Small intestine (tissue), 7 donors: ENCODE measurements at regions not wholly inside any gene's neighbourhood (a gene's known extent, or its start where the extent isn't known, plus 50 kb on each side); places are given as distances from the start of the nearest gene placed in this dataset.

Experiments
- DNase-seq, 2 donors: peaks; one replicate each; pipeline versions ENCODE4 v3.0.0 to v3.0.0-alpha.2; 2013
- FAIRE-seq: peaks from 2 replicates; lab custom pipeline; 2012; peaks lifted over from hg19 to GRCh38; lab: Jason Lieb, UNC
- H3K27ac ChIP-seq, 3 donors: one replicate each; pipeline ENCODE4 v1.5.1; 2013; ENCODE audit warnings: low read length in 2 of 3, mild to moderate bottlenecking in 2 of 3, control low read depth in 1 of 3, inconsistent platforms in 1 of 3, low read depth in 1 of 3, moderate library complexity in 1 of 3
- H3K27me3 ChIP-seq, 3 donors: one replicate each; pipeline ENCODE4 v1.6.1; 2013; ENCODE audit warnings: low read length in 3 of 3, inconsistent platforms in 1 of 3; ENCODE audit not compliant: control insufficient read depth in 3 of 3, insufficient read depth in 3 of 3
- H3K36me3 ChIP-seq, 3 donors: one replicate each; pipeline ENCODE4 v1.6.1; 2013; ENCODE audit warnings: low read length in 3 of 3, inconsistent platforms in 1 of 3, low read depth in 1 of 3, mild to moderate bottlenecking in 1 of 3, moderate library complexity in 1 of 3; ENCODE audit not compliant: control insufficient read depth in 3 of 3, insufficient read depth in 2 of 3
- H3K4me1 ChIP-seq, 3 donors: one replicate each; pipeline ENCODE4 v1.6.1; 2013; ENCODE audit warnings: low read length in 2 of 3, inconsistent platforms in 1 of 3, low read depth in 1 of 3, mild to moderate bottlenecking in 1 of 3, moderate library complexity in 1 of 3; ENCODE audit not compliant: control insufficient read depth in 3 of 3, insufficient read depth in 2 of 3
- H3K4me3 ChIP-seq, 3 donors: one replicate each; pipeline ENCODE4 v1.5.1; 2013; ENCODE audit warnings: low read length in 3 of 3, control low read depth in 1 of 3, inconsistent platforms in 1 of 3, low read depth in 1 of 3, mild to moderate bottlenecking in 1 of 3, moderate library complexity in 1 of 3
- H3K9me3 ChIP-seq, 2 donors: one replicate each; pipeline ENCODE4 v1.6.1; 2013; ENCODE audit warnings: low read depth in 1 of 2, low read length in 1 of 2; ENCODE audit not compliant: control insufficient read depth in 2 of 2, insufficient read depth in 1 of 2
- WGBS, 3 donors: extraction: QIAGEN DNeasy Blood & Tissue Kit; methylation state at CpG; one replicate each; pipeline ENCODE4 v1.1.7; 2013; 5-methylcytosine and 5-hydroxymethylcytosine counted together
- donor health status: healthy with polysubstance abuse.
- donor health status: control.
- donor health status: control.
- donor health status: Bipolar disorder and iron deficiency.
- donor health status: healthy.

DNA sequence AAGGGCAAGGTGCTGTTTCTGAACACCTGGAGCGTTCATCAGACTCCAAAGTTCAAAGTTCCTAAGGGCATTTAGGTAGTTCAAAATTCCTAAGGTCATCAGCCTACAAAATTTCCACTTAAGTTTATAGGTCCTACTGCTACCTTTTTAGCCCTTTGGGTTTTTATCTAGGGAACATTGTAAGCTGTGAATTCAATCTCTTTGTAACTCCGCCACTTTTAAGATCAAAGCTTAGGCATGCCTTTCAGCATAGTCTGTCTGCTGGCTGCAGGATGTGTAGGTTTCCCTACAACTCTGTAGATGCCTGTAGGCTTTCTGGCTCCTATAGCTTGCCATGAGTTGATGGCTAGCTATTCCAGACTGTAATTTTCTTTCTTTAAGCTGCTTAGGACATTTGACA, 291.6 kb downstream of the MAP2K6 start:
- 50 to 79% (median 59%) methylated on average over 2 of the region's 2 CpGs for WGBS, 3 donors
- no peaks in the 10 kb centered on the region for H3K4me1 ChIP-seq
- no peaks in the 10 kb centered on the region for H3K36me3 ChIP-seq
- no peaks in the 10 kb centered on the region for H3K9me3 ChIP-seq
- DNase-seq (no peak), FAIRE-seq (no peak)
- peaks cover 0 to 3% (median 0%) of the 10 kb centered on the region in 3 donors for H3K27me3 ChIP-seq
- no peak overlapping the region for H3K27ac ChIP-seq
- no peak overlapping the region for H3K4me3 ChIP-seq

DNA sequence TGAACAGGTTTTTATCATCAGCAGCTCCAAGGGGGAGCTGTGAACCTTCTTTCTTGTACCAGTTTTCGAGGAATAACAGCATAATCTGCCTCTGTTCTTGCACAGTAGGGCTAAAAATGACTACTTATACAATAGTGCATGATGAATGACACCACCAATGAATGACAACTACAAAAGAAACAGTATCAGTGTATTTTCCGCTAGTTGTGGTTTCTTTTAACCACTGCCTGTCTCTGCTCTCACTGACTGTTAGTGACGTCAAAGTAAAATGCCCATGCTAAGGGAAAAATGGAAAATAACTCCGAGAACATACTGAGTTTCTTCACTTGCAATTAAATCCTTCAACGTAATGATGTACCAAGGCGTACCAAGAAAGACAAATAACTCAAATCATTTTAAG, 294.9 kb downstream of the MAP2K6 start:
- no peak overlapping the region for H3K4me3 ChIP-seq
- no peak for FAIRE-seq

DNA sequence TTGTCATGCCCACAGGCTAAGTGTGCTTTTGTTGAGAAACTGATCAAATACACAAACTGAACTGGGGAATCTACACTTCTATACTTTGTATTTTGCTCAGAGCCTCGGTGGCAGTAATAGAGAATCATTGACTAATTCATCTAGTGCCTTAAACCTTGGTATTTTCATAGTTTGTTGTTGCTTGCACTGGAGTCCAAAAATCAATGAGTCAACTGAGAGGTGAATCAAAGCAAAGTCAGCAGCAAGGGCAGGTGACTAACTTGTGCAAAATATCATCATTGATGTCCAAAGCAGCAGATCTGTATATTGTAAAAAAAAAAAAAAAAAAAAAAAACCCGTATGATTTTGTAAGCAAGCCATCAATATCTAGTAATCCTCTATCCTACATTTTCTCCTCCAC, 296.4 kb downstream of the MAP2K6 start:
- H3K4me3 ChIP-seq, result no peak overlapping the region
- WGBS, 3 donors, result 37 to 57% (median 56%) methylated on average over 2 of the region's 2 CpGs
- H3K9me3 ChIP-seq, result no peaks in the 10 kb centered on the region
- H3K27me3 ChIP-seq, result peaks cover 0 to 3% (median 0%) of the 10 kb centered on the region in 3 donors
- no peak for FAIRE-seq
- H3K36me3 ChIP-seq, result no peaks in the 10 kb centered on the region
- H3K4me1 ChIP-seq, result no peaks in the 10 kb centered on the region
- no peak for DNase-seq
- no peak overlapping the region for H3K27ac ChIP-seq

More for the DNA sequence above, 294.9 kb downstream of the MAP2K6 start:
- no peak for DNase-seq
- WGBS, 3 donors, result 67 to 75% (median 72%) methylated on average over 6 of the region's 6 CpGs
- H3K27ac ChIP-seq, result no peak overlapping the region
- no peaks in the 10 kb centered on the region for H3K4me1 ChIP-seq
- no peaks in the 10 kb centered on the region for H3K9me3 ChIP-seq
- no peaks in the 10 kb centered on the region for H3K36me3 ChIP-seq
- H3K27me3 ChIP-seq, result peaks cover 0 to 3% (median 0%) of the 10 kb centered on the region in 3 donors

DNA sequence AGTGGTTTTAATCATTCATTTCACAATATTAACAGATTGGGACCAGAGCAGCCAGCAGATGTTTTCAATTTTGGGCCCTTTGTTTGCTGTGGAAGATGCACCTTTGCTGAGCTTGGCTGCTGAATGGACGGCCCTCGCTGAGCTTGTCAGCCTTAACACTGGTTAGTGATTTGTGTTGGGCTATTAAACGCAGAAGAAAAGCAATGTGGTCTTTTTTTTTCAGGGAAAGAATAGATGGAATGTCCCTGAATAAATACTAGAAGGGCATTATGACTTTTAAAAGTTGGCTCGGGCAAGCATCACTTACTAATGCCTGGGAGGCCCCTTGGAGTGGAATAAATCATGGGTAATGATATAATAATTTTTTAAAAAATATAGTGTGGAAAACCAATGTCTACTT, 297.0 kb downstream of the MAP2K6 start:
- Histone ChIP-seq H3K27ac (no peak overlapping the region), H3K27me3 (peaks cover 0 to 3% (median 0%) of the 10 kb centered on the region in 3 donors), H3K4me3 (no peak overlapping the region), H3K9me3 (no peaks in the 10 kb centered on the region), H3K36me3 (no peaks in the 10 kb centered on the region), H3K4me1 (no peaks in the 10 kb centered on the region)
- WGBS, 3 donors, result 51 to 63% (median 51%) methylated on average over 4 of the region's 4 CpGs
- no peak for FAIRE-seq
- no peak for DNase-seq

DNA sequence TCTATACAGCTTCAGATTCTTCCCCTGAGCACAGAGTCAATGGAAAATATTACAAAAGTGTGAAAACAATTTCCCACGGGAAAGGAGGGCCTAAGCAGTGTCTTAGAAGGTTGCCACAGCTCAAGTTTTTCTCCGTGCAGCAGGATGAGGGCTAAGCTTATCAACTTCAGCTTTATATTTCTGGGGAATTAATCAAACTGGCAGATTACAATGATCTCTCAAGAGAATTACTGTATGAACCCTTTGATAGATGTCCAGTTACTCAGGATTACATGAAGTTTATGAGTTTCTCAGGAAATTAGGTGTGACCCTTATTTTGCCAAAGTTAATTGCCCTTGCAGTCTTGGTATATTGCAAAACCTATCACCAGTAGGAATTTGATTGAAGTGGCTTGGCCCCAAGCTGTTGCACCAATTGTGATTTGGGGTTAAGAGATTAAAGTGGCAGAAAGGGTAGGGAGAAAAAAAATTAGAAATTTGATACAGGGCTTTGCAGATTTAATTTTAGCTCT, 298.4 kb downstream of the MAP2K6 start:
- FAIRE-seq (no peak), DNase-seq (no peak)
- no peaks in the 10 kb centered on the region for H3K36me3 ChIP-seq
- H3K4me3 ChIP-seq, result no peak overlapping the region
- no peak overlapping the region for H3K27ac ChIP-seq
- no peaks in the 10 kb centered on the region for H3K9me3 ChIP-seq
- 44 to 65% (median 48%) methylated on average over 2 of the region's 2 CpGs for WGBS, 3 donors
- peaks cover 0 to 3% (median 0%) of the 10 kb centered on the region in 3 donors for H3K27me3 ChIP-seq
- no peaks in the 10 kb centered on the region for H3K4me1 ChIP-seq

DNA sequence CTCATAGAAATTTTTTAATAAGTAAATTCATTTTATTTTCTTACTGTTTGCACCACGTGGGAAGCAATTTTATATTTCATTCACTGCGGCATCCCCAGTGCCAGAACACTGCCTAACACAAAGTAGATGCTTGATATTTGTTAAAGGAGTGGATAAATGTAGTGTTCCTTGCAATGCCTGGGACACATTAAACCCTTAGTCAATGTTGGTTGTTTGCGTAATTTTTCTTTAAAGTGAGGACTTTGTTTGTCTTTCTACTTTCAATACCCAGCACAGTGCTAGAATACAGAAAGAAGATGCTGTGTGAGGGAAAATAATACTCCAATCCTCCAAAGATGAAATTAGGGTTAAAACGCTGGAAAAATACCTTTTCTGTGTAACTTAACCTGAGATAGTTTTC, 299.3 kb downstream of the MAP2K6 start:
- DNase-seq (no peak), FAIRE-seq (no peak)
- Histone ChIP-seq H3K9me3 (no peaks in the 10 kb centered on the region), H3K36me3 (no peaks in the 10 kb centered on the region), H3K27me3 (peaks cover 0 to 3% (median 0%) of the 10 kb centered on the region in 3 donors), H3K27ac (no peak overlapping the region), H3K4me1 (no peaks in the 10 kb centered on the region), H3K4me3 (no peak overlapping the region)
- 68 to 78% (median 77%) methylated on average over 4 of the region's 4 CpGs for WGBS, 3 donors

DNA sequence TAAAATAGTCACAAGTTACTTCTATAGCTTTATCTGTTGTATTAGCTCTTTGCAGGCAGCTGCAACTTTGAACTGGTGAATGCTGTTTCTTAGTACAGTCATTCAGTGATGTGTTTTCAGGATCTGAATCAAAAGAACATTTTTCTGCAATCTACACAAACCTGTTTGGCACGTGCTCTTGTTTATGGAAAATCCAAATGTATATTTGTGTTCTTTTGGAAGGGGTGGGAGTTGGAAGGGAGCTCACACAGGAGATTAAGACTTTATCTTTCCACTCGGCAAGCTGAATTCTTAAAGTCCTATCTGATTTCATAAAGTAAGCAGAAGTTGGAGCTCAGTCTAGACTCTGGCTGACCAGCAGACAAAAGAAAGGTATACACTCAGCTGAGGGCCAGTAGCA, 300.2 kb downstream of the MAP2K6 start:
- WGBS, 3 donors, result 21 to 44% (median 31%) methylated on average over 2 of the region's 2 CpGs
- Histone ChIP-seq H3K36me3 (no peaks in the 10 kb centered on the region), H3K27ac (no peak overlapping the region), H3K4me1 (no peaks in the 10 kb centered on the region), H3K4me3 (no peak overlapping the region), H3K27me3 (peaks cover 0 to 3% (median 0%) of the 10 kb centered on the region in 3 donors), H3K9me3 (no peaks in the 10 kb centered on the region)
- FAIRE-seq (no peak), DNase-seq (no peak)

DNA sequence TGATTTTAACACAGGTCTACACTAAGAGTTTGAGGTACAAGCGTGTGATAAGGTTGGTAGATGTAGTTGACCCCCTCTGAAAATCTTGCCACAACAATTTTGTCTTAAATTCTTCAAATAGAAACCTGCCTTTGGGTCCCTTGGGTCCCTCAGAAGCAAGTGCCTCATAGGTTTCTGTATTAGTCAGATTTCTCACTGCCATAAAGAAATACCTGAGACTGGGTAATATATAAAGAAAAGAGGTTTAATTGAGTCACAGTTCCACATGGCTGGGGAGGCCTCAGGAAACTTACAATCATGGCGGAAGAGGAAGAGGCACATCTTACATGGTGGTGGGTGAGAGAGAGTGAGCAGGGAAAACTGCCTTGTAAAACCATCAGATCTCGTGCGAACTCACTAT, 301.2 kb downstream of the MAP2K6 start:
- FAIRE-seq (no peak), DNase-seq (no peak)
- no peak overlapping the region for H3K4me3 ChIP-seq
- H3K27ac ChIP-seq, result no peak overlapping the region
- H3K4me1 ChIP-seq, result no peaks in the 10 kb centered on the region
- no peaks in the 10 kb centered on the region for H3K36me3 ChIP-seq
- WGBS, 3 donors, result 89 to 97% (median 92%) methylated on average over 4 of the region's 4 CpGs
- H3K27me3 ChIP-seq, result peaks cover 0 to under 1% (median 0%) of the 10 kb centered on the region in 3 donors
- no peaks in the 10 kb centered on the region for H3K9me3 ChIP-seq

DNA sequence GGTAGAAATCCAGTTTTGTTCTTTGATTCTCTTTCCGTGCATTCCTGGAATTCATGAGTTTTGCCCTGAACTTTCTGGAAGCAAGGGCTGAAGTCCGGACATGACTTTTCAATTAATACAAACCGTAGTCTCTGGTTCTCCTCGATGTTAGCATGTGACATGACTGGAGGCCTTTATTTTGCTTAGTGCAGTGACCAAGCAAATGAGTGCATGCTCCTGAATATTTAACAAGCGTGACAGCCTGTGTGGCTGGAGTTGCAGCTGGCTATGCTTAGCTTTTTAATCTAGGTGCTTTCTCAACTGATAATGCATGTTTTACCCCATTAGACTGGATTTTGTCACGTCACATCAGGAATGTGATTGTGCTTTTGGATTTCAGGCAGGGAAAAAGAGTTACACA, 302.1 kb downstream of the MAP2K6 start:
- Histone ChIP-seq H3K4me3 (no peak overlapping the region), H3K9me3 (no peaks in the 10 kb centered on the region), H3K27me3 (no peaks in the 10 kb centered on the region), H3K27ac (no peak overlapping the region), H3K4me1 (no peaks in the 10 kb centered on the region), H3K36me3 (no peaks in the 10 kb centered on the region)
- no peak for FAIRE-seq
- WGBS, 3 donors, result 79 to 84% (median 80%) methylated on average over 6 of the region's 6 CpGs
- no peak for DNase-seq
